Brain microvascular endothelial cell (primary cell): ENCODE measurements at regions not wholly inside any gene's neighbourhood (a gene's known extent, or its start where the extent isn't known, plus 50 kb on each side); places are given as distances from the start of the nearest gene placed in this dataset.

Experiments used
- DNase-seq: peaks from one replicate; pipeline ENCODE4 v3.0.0-alpha.2; 2020
- H3K27ac ChIP-seq: fragments of 250-450 bp; sonication (Bioruptor Pico); 2 replicates; pipeline ENCODE4 v1.5.1; 2020; ENCODE audit warnings: mild to moderate bottlenecking, moderate library complexity
- H3K27me3 ChIP-seq: fragments of 250-450 bp; sonication (Bioruptor Pico); replicated peaks from 2 replicates; pipeline ENCODE4 v1.5.1; 2020; ENCODE audit warnings: mild to moderate bottlenecking
- H3K36me3 ChIP-seq: fragments of 250-450 bp; sonication (Bioruptor Pico); replicated peaks from 2 replicates; pipeline ENCODE4 v1.5.1; 2020; ENCODE audit warnings: mild to moderate bottlenecking
- H3K4me3 ChIP-seq: 2 replicates; pipeline ENCODE4 v1.5.1; 2011; ENCODE audit warnings: low read depth, mild to moderate bottlenecking, control low read depth, low read length, moderate library complexity
- in situ Hi-C: cut with HindIII; loops from 2 replicates; pipeline ENCODE4 v1.10.0; 2017; ENCODE audit warnings: low sequenced_read_pairs, low pct_ligation_motif_present
- TF ChIP-seq, protein P1 (sequence below): IDR thresholded peaks from 2 replicates; pipeline ENCODE4 v1.5.1; 2011; ENCODE audit warnings: low read depth, mild to moderate bottlenecking, moderate library complexity, low read length, control low read depth, inconsistent platforms; ENCODE audit errors: missing control alignments

DNA sequence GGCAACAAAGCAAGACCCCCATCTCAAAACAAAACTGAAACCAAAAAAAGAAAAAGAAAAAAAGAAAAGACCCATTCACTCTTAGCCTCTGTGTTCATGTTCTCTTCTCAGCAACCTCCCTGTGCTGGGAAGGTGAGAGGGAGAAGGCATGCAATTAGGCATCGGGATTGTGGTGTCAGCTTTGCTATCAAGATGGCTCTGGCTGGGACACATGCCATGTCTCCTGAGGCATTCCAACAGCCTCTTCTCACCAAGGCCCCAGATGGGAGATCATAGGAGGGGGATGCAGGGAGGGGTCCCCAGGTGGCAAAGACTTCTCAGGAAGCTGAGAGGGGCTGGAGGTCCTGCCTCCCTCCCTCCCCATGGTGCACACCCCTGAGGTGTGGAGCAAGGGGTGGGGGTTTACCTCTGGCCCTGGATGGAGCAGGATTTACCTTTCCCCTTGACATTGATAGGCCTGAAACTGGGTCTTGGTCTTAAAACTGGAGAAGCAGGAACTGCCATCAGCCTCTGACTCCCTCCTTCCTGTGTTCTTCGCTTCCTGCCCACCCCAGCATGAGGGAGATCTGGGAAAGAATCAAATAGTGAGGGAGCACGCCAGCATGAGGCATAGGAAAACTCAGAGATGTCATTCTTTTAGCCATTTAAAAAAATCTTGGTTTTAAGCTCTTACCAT, 96.2 kb upstream of the DUSP5 start:
- no peak for DNase-seq
- Histone ChIP-seq H3K27ac (no peak overlapping the region), H3K27me3 (no peaks in the 10 kb centered on the region), H3K4me3 (no peak overlapping the region), H3K36me3 (no peaks in the 10 kb centered on the region)
- TF ChIP-seq, protein P1, sequence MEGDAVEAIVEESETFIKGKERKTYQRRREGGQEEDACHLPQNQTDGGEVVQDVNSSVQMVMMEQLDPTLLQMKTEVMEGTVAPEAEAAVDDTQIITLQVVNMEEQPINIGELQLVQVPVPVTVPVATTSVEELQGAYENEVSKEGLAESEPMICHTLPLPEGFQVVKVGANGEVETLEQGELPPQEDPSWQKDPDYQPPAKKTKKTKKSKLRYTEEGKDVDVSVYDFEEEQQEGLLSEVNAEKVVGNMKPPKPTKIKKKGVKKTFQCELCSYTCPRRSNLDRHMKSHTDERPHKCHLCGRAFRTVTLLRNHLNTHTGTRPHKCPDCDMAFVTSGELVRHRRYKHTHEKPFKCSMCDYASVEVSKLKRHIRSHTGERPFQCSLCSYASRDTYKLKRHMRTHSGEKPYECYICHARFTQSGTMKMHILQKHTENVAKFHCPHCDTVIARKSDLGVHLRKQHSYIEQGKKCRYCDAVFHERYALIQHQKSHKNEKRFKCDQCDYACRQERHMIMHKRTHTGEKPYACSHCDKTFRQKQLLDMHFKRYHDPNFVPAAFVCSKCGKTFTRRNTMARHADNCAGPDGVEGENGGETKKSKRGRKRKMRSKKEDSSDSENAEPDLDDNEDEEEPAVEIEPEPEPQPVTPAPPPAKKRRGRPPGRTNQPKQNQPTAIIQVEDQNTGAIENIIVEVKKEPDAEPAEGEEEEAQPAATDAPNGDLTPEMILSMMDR, result no peak
- in situ Hi-C loops, result no loop called here

DNA sequence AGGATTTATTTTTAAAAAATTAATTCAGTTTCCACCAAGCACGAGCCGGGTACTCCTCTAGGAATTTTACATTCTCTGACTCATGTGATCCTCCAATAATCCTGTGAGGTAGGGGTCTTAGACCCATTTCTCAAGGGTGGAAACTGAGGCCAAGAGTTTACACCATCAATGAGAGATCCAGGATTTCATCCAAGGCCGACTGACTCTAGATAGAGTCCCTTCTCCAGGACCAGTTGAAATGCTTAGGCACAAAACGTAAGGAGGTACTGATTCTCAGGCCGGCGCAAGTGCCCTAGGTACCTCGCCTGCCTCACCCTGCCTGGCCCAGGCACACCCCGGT, 95.7 kb upstream of the DUSP5 start:
- in situ Hi-C loops, result no loop called here
- no peak overlapping the region for H3K27ac ChIP-seq
- H3K4me3 ChIP-seq, result no peak overlapping the region
- H3K27me3 ChIP-seq, result no peaks in the 10 kb centered on the region
- no peaks in the 10 kb centered on the region for H3K36me3 ChIP-seq
- DNase-seq, result no peak
- TF ChIP-seq, protein P1, result no peak

DNA sequence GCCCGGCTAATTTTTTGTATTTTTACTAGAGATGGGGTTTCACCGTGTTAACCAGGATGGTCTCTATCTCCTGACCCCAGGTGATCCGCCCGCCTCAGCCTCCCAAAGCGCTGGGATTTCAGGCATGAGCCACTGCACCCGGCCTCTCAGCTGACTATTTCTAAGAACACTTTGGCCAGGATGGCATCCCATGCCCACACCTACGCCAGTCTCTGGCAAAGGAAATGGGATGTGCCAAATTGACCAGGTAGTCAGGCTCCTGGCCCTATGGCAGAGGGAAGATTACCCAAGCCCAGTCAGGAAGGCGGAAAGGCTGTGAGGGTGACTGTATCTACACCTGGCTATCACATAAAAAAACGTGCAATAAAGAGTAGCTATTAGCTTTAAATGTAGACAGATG, 94.1 kb upstream of the DUSP5 start:
- Histone ChIP-seq H3K4me3 (no peak overlapping the region), H3K36me3 (no peaks in the 10 kb centered on the region), H3K27me3 (no peaks in the 10 kb centered on the region), H3K27ac (no peak overlapping the region)
- TF ChIP-seq, protein P1, result no peak
- DNase-seq, result no peak
- in situ Hi-C loops, result no loop called here

DNA sequence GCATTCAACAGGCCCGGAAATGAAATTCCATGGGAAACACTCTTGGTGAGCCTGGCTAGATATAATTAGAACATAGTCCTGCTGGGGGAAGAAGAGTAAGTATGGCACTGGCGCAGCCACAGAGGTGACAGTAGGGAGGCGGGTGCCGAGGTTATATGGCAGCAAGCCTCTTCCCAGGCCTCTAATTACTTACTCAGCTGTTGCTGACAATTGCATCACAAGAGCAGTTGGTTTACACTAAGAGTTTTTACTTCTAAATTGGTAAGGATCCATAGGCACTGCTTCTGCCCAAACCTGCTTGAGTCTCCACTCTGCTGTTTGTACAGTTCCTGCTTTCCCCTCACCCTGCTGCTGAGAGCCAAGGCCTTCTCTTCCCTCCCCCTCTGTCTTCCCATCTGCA, 93.3 kb upstream of the DUSP5 start:
- no peak overlapping the region for H3K27ac ChIP-seq
- no peak for DNase-seq
- TF ChIP-seq, protein P1, result no peak
- H3K27me3 ChIP-seq, result no peaks in the 10 kb centered on the region
- in situ Hi-C loops, result no loop called here
- H3K4me3 ChIP-seq, result no peak overlapping the region
- H3K36me3 ChIP-seq, result no peaks in the 10 kb centered on the region

DNA sequence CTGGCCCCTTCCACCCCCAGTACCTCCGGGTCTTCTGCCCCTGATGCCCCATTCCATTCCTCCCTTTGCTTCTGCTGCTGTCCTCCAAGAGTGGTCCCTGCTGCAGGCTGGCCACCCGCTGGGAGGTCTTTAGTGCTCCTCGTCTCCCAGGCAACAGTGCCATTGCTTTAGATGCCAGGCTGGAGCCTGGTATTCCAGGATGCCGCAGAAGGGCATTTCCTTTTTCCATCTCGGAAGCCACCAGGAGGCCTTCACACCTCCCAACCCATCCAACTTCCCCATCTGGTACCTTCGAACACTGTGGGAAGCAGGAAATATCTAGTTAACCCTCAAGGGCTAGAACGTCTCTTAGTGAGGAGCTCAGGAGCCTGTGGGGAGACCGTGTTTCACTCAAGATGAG, 92.9 kb upstream of the DUSP5 start:
- no peak overlapping the region for H3K27ac ChIP-seq

More for the DNA sequence above, 92.9 kb upstream of the DUSP5 start:
- TF ChIP-seq, protein P1, result no peak
- in situ Hi-C loops, result no loop called here
- DNase-seq, result no peak
- Histone ChIP-seq H3K4me3 (no peak overlapping the region), H3K27me3 (no peaks in the 10 kb centered on the region), H3K36me3 (no peaks in the 10 kb centered on the region)
